Smooth muscle cell (in vitro differentiated cells): ENCODE measurements at regions not wholly inside any gene's neighbourhood (a gene's known extent, or its start where the extent isn't known, plus 50 kb on each side); places are given as distances from the start of the nearest gene placed in this dataset.

ENCODE experiments used
- DNase-seq: peaks from one replicate; lab custom pipeline; 2025; ENCODE audit not compliant: unreplicated experiment; lab: John Stamatoyannopoulos, UW
- H2AFZ ChIP-seq: fragments of 200-600 bp; sonication (generic); 2 replicates; pipeline ENCODE4 v1.6.0; 2016; ENCODE audit warnings: antibody characterized with exemption, low read depth, mild to moderate bottlenecking
- H3F3A ChIP-seq: fragments of 200-600 bp; sonication (generic); 2 replicates; pipeline ENCODE4 v1.6.0; 2017; ENCODE audit warnings: antibody characterized with exemption, low read depth
- H3K27ac ChIP-seq: fragments of 200-600 bp; sonication (generic); 2 replicates; pipeline ENCODE4 v1.5.1; 2016; ENCODE audit warnings: low read depth, mild to moderate bottlenecking
- H3K27me3 ChIP-seq: fragments of 200-600 bp; sonication (generic); 2 replicates; pipeline ENCODE4 v1.6.1; 2016; ENCODE audit warnings: low read depth, mild to moderate bottlenecking
- H3K36me3 ChIP-seq: fragments of 200-600 bp; sonication (generic); 2 replicates; pipeline ENCODE4 v1.5.1; 2016; ENCODE audit warnings: low read depth
- H3K4me1 ChIP-seq: fragments of 200-600 bp; sonication (generic); 2 replicates; pipeline ENCODE4 v1.5.1; 2016; ENCODE audit warnings: low read depth
- H3K4me2 ChIP-seq: fragments of 200-600 bp; sonication (generic); 2 replicates; pipeline ENCODE4 v1.6.0; 2016; ENCODE audit warnings: mild to moderate bottlenecking
- H3K4me3 ChIP-seq: fragments of 200-600 bp; sonication (generic); 2 replicates; pipeline ENCODE4 v1.5.1; 2016; ENCODE audit warnings: mild to moderate bottlenecking
- H3K79me2 ChIP-seq: fragments of 200-600 bp; sonication (generic); 2 replicates; pipeline ENCODE4 v1.6.0; 2016; ENCODE audit warnings: low read depth, mild to moderate bottlenecking
- H3K9ac ChIP-seq: fragments of 200-600 bp; sonication (generic); 2 replicates; pipeline ENCODE4 v1.6.0; 2016; ENCODE audit warnings: low read depth
- H3K9me3 ChIP-seq: fragments of 200-600 bp; sonication (generic); replicated peaks from 2 replicates; pipeline ENCODE4 v1.5.1; 2016; ENCODE audit warnings: low read depth
- H4K20me1 ChIP-seq: fragments of 200-600 bp; sonication (generic); 2 replicates; pipeline ENCODE4 v1.6.0; 2016; ENCODE audit warnings: low read depth
- WGBS: methylation state at CpG from one replicate; pipeline ENCODE4 v1.1.7; 2016; ENCODE audit warnings: low lambda C conversion rate; 5-methylcytosine and 5-hydroxymethylcytosine counted together
- TF ChIP-seq, protein P1 (sequence below): fragments of 200-600 bp; sonication (generic); IDR thresholded peaks from 2 replicates; pipeline ENCODE4 v1.5.1; 2017; ENCODE audit warnings: borderline replicate concordance, mild to moderate bottlenecking, antibody characterized with exemption; ENCODE audit not compliant: insufficient read depth, poor library complexity, severe bottlenecking

GRCh38 chr11:112593440-112593839 is 332.8 kb upstream of the PLET1 start:
- WGBS, result 88% methylated on average over 2 of the region's 2 CpGs

DNA sequence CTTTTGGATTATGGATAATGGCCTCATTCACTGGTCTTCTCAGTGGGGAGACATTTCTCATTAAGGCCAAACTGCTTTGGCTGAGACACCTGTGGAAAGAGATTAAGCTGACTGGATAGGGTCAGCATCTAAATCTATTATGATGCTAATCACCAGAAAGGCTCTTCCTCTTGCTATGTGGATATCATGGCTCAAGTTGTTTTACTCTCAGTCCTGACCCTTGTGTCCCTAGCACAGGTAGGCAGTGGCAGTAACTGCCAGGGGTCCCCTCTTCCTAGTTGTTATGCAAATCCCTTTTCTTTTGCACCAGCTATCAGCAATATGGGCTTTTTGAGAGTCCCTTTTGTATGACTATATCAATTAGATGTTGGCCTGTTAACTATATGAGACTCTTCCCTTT is 335.7 kb upstream of the PLET1 start:
- no peak overlapping the region for H3K4me3 ChIP-seq
- peaks cover 3% of the 10 kb centered on the region for H3K4me1 ChIP-seq
- no peaks in the 10 kb centered on the region for H4K20me1 ChIP-seq
- no peaks in the 10 kb centered on the region for H3K79me2 ChIP-seq
- H3K36me3 ChIP-seq, result no peaks in the 10 kb centered on the region
- H3F3A ChIP-seq, result no peaks in the 10 kb centered on the region
- H3K27me3 ChIP-seq, result no peaks in the 10 kb centered on the region
- no peaks in the 10 kb centered on the region for H3K9me3 ChIP-seq
- H3K9ac ChIP-seq, result no peak overlapping the region
- TF ChIP-seq, protein P1, sequence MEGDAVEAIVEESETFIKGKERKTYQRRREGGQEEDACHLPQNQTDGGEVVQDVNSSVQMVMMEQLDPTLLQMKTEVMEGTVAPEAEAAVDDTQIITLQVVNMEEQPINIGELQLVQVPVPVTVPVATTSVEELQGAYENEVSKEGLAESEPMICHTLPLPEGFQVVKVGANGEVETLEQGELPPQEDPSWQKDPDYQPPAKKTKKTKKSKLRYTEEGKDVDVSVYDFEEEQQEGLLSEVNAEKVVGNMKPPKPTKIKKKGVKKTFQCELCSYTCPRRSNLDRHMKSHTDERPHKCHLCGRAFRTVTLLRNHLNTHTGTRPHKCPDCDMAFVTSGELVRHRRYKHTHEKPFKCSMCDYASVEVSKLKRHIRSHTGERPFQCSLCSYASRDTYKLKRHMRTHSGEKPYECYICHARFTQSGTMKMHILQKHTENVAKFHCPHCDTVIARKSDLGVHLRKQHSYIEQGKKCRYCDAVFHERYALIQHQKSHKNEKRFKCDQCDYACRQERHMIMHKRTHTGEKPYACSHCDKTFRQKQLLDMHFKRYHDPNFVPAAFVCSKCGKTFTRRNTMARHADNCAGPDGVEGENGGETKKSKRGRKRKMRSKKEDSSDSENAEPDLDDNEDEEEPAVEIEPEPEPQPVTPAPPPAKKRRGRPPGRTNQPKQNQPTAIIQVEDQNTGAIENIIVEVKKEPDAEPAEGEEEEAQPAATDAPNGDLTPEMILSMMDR, result no peak
- H3K27ac ChIP-seq, result no peak overlapping the region
- H3K4me2 ChIP-seq, result no peak overlapping the region
- DNase-seq, result no peak
- no peak overlapping the region for H2AFZ ChIP-seq

More at GRCh38 chr11:112593440-112593839, 332.8 kb upstream of the PLET1 start:
- Histone ChIP-seq H3K4me2 (no peak overlapping the region), H4K20me1 (no peaks in the 10 kb centered on the region), H3F3A (peaks cover 2% of the 10 kb centered on the region), H3K79me2 (no peaks in the 10 kb centered on the region), H3K36me3 (no peaks in the 10 kb centered on the region), H2AFZ (no peak overlapping the region), H3K4me1 (peaks cover 10% of the 10 kb centered on the region), H3K27me3 (no peaks in the 10 kb centered on the region), H3K27ac (no peak overlapping the region), H3K9ac (no peak overlapping the region), H3K9me3 (no peaks in the 10 kb centered on the region), H3K4me3 (no peak overlapping the region)
- DNase-seq, result no peak
- TF ChIP-seq, protein P1, result no peak

DNA sequence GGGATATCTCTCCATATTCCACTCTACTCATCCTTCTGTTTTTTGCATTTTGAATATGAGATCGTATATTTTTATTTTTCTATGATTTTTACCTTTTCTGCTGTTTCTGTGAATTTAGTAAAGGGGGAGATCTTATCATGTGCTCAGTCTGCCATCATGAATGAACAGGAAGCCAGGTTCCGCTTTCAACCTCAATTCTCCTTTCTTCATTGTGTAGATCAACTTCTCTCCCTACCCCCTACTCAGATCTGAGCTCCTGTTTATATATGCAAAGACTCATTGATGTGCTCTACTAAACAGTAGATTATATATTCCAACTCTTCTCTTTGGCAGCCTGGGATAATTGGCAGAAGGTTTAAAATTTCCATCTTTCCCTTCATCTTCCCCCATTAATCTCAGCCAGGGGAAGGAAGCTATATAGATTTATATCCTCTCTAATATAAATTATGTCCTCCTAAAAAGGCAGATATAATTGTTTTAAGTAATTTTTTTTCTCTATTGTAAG is 336.7 kb upstream of the PLET1 start:
- H3K27me3 ChIP-seq, result no peaks in the 10 kb centered on the region
- H3K27ac ChIP-seq, result no peak overlapping the region
- H3K36me3 ChIP-seq, result no peaks in the 10 kb centered on the region
- no peaks in the 10 kb centered on the region for H3K79me2 ChIP-seq
- H2AFZ ChIP-seq, result no peak overlapping the region
- peaks cover 3% of the 10 kb centered on the region for H3K4me1 ChIP-seq
- no peaks in the 10 kb centered on the region for H3F3A ChIP-seq
- no peak overlapping the region for H3K4me2 ChIP-seq
- H3K9me3 ChIP-seq, result no peaks in the 10 kb centered on the region
- TF ChIP-seq, protein P1, result no peak
- no peak overlapping the region for H3K4me3 ChIP-seq
- WGBS, result 100% methylated on average over 2 of the region's 2 CpGs
- no peaks in the 10 kb centered on the region for H4K20me1 ChIP-seq
- no peak overlapping the region for H3K9ac ChIP-seq
- DNase-seq, result no peak

DNA sequence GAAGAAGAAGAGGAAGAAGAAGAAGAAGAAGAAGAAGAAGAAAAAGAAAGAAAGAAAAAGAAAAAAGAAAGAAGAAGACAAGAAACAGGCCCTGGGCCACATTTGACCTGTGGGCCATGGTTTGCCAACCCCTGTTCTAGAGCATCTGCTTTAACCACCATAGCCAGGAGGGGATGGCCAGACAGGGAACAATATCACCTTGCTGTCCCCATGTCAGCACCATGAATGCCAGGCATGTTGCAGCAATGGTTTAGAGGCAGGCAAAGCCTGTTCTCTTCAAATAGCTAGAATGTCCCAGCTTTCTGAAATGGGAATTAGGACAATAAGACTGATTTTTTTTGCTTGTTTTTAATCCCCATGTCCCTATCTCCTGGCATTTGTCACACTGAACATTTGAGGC is 338.6 kb upstream of the PLET1 start:
- H4K20me1 ChIP-seq, result no peaks in the 10 kb centered on the region
- TF ChIP-seq, protein P1, result no peak
- no peak overlapping the region for H3K4me3 ChIP-seq
- H3K79me2 ChIP-seq, result no peaks in the 10 kb centered on the region
- peaks cover 3% of the 10 kb centered on the region for H3K4me1 ChIP-seq
- H3K27ac ChIP-seq, result no peak overlapping the region
- H3K27me3 ChIP-seq, result no peaks in the 10 kb centered on the region
- no peak for DNase-seq
- no peak overlapping the region for H3K4me2 ChIP-seq
- no peaks in the 10 kb centered on the region for H3K36me3 ChIP-seq
- H3F3A ChIP-seq, result no peaks in the 10 kb centered on the region
- no peak overlapping the region for H2AFZ ChIP-seq
- no peaks in the 10 kb centered on the region for H3K9me3 ChIP-seq
- no peak overlapping the region for H3K9ac ChIP-seq
